ENCODE measurements at regions not wholly inside any gene's neighbourhood (a gene's known extent, or its start where the extent isn't known, plus 50 kb on each side); places are given as distances from the start of the nearest gene placed in this dataset.
"Not testable (repeated sequence)": the region's sequence is repeated elsewhere in the genome, so short reads cannot be mapped to it uniquely, and the experiment has no call there.

GRCh38 chr10:33655921-33656320 is 321.5 kb upstream of the NRP1 start:
- no peak for DNase-seq (ENCODE audit: low read depth)

- DNase-seq (ENCODE audit: low read depth), result no peak
Observed at GRCh38 chr10:33655165-33655815, 320.8 kb upstream of the NRP1 start.

GRCh38 chr10:33653584-33654367 is 319.3 kb upstream of the NRP1 start:
- peak; percentile 57 for DNase-seq (ENCODE audit: low read depth)

- no peak for DNase-seq (ENCODE audit: low read depth)
Observed at GRCh38 chr10:33652870-33653269, 318.4 kb upstream of the NRP1 start.

GRCh38 chr10:33650131-33650530 is 315.7 kb upstream of the NRP1 start:
- DNase-seq (ENCODE audit: low read depth), result not testable (repeated sequence)

- DNase-seq (ENCODE audit: low read depth), result peak; percentile 49
Observed at GRCh38 chr10:33643042-33643441, 308.6 kb upstream of the NRP1 start.

GRCh38 chr10:33638891-33639290 is 304.4 kb upstream of the NRP1 start:
- no peak for DNase-seq (ENCODE audit: low read depth)

GRCh38 chr10:33638374-33638773 is 303.9 kb upstream of the NRP1 start:
- DNase-seq (ENCODE audit: low read depth), result no peak

GRCh38 chr10:33635967-33636515 is 301.6 kb upstream of the NRP1 start:
- no peak for DNase-seq (ENCODE audit: low read depth)

GRCh38 chr10:33632432-33632831 is 298.0 kb upstream of the NRP1 start:
- DNase-seq (ENCODE audit: low read depth), result no peak

- DNase-seq (ENCODE audit: low read depth), result no peak
Observed at GRCh38 chr10:33631991-33632390, 297.5 kb upstream of the NRP1 start.

- DNase-seq (ENCODE audit: low read depth), result no peak
Observed at GRCh38 chr10:33630761-33631160, 296.3 kb upstream of the NRP1 start.

- DNase-seq (ENCODE audit: low read depth), result no peak
Observed at GRCh38 chr10:33627611-33628010, 293.1 kb upstream of the NRP1 start.

GRCh38 chr10:33626798-33627466 is 292.5 kb upstream of the NRP1 start:
- DNase-seq (ENCODE audit: low read depth), result no peak

GRCh38 chr10:33623669-33624068 is 289.2 kb upstream of the NRP1 start:
- no peak for DNase-seq (ENCODE audit: low read depth)

- DNase-seq (ENCODE audit: low read depth), result no peak
Observed at GRCh38 chr10:33621101-33621500, 286.6 kb upstream of the NRP1 start.

GRCh38 chr10:33618196-33618595 is 283.7 kb upstream of the NRP1 start:
- DNase-seq (ENCODE audit: low read depth), result no peak

- DNase-seq (ENCODE audit: low read depth), result no peak
Observed at GRCh38 chr10:33617381-33618080, 283.1 kb upstream of the NRP1 start.

GRCh38 chr10:33616956-33617355 is 282.5 kb upstream of the NRP1 start:
- no peak for DNase-seq (ENCODE audit: low read depth)

GRCh38 chr10:33612551-33612950 is 278.1 kb upstream of the NRP1 start:
- DNase-seq (ENCODE audit: low read depth), result peak; percentile 74

GRCh38 chr10:33612116-33612515 is 277.6 kb upstream of the NRP1 start:
- peak; percentile 65 for DNase-seq (ENCODE audit: low read depth)

GRCh38 chr10:33611423-33611822 is 277.0 kb upstream of the NRP1 start:
- DNase-seq (ENCODE audit: low read depth), result no peak

Data from stromal cell of bone marrow (primary cell).